K562 (cell line): ENCODE measurements at regions not wholly inside any gene's neighbourhood (a gene's known extent, or its start where the extent isn't known, plus 50 kb on each side); places are given as distances from the start of the nearest gene placed in this dataset.

ENCODE experiments used
- ATAC-seq: fragments of 200-7000 bp; cut with Tn5 transposase; 3 replicates; pipeline ENCODE4 v1.9.1; 2020; ENCODE audit warnings: moderate library complexity
- BruUV-seq: library from RNA; stranded (reverse); fragments of 400-500 nt; replicated peaks from 2 replicates; lab custom pipeline; 2021; lab: Mats Ljungman, UMichigan
- CTCF ChIA-PET: fragments of 300-600 bp; formaldehyde crosslinking; extraction: SDS; loops from one replicate; lab custom pipeline; 2021; ENCODE audit warnings: low intra/inter-chr PET ratio; lab: Yijun Ruan, JAX
- POLR2A ChIA-PET: fragments of 300-600, 350-650 bp; sonication (Branson Sonifier 250); formaldehyde crosslinking; extraction: SDS; loops from one replicate; lab custom pipeline; 2021; ENCODE audit warnings: antibody characterized with exemption, inconsistent platforms; lab: Yijun Ruan, JAX
- DNase-seq, 4 experiments: peaks; one replicate each; pipeline versions ENCODE4 v3.0.0 to v3.0.0-alpha.2; 2011 to 2018; ENCODE audit warnings: low spot score in 3 of 4, mixed read lengths in 3 of 4; ENCODE audit errors: extremely low read depth in 1 of 4
- FAIRE-seq: peaks from 2 replicates; lab custom pipeline; 2011; peaks lifted over from hg19 to GRCh38; lab: Jason Lieb, UNC
- H2AFZ ChIP-seq: 2 replicates; pipeline ENCODE4 v1.6.0; 2011; ENCODE audit warnings: low read depth, low read length, control low read depth, inconsistent platforms
- H3K27ac ChIP-seq: fragments of 200-600 bp; 3 replicates; pipeline ENCODE4 v1.8.0; 2011; ENCODE audit warnings: low read depth, mild to moderate bottlenecking, control low read depth, inconsistent platforms, low read length, moderate library complexity, mixed read lengths; ENCODE audit errors: extremely low read depth
- H3K27me3 ChIP-seq, 2 experiments: fragments of 300-600 bp in 1 of 2; 2 replicates in 1 of 2; 3 replicates in 1 of 2; pipeline versions ENCODE4 v1.6.0 to v1.8.0; 2011; ENCODE audit warnings: inconsistent platforms in 2 of 2, low read length in 2 of 2, mild to moderate bottlenecking in 1 of 2, mixed read lengths in 1 of 2, moderate library complexity in 1 of 2; ENCODE audit not compliant: control insufficient read depth in 2 of 2, insufficient read depth in 2 of 2
- H3K36me3 ChIP-seq: fragments of 300-600 bp; 3 replicates; pipeline ENCODE4 v1.8.0; 2011; ENCODE audit warnings: mild to moderate bottlenecking, low read length, inconsistent platforms; ENCODE audit not compliant: control insufficient read depth, insufficient read depth
- H3K4me1 ChIP-seq, 2 experiments: fragments of 200-600 bp in 1 of 2; replicated peaks in 1 of 2; 2 replicates in 1 of 2; 3 replicates in 1 of 2; pipeline versions ENCODE4 v1.5.1 to v1.8.0; 2011; ENCODE audit warnings: inconsistent platforms in 2 of 2, low read length in 2 of 2, mild to moderate bottlenecking in 1 of 2, mixed read lengths in 1 of 2, moderate library complexity in 1 of 2; ENCODE audit not compliant: control insufficient read depth in 2 of 2, insufficient read depth in 2 of 2
- H3K4me2 ChIP-seq: 2 replicates; pipeline ENCODE4 v1.6.1; 2011; ENCODE audit warnings: low read length, control low read depth, inconsistent platforms, mixed read lengths; ENCODE audit not compliant: insufficient read depth
- H3K4me3 ChIP-seq: fragments of 200-600 bp; sonication (generic), shearing (Covaris generic); 2 replicates; pipeline ENCODE4 v1.5.1; 2016; ENCODE audit warnings: control low read depth, inconsistent platforms
- H3K79me2 ChIP-seq: fragments of 200-600 bp; 3 replicates; pipeline ENCODE4 v1.8.0; 2011; ENCODE audit warnings: low read length, inconsistent platforms; ENCODE audit not compliant: control insufficient read depth, insufficient read depth
- H3K9ac ChIP-seq, 2 experiments: 2 replicates each; pipeline versions ENCODE4 v1.6.0 to v1.6.1; 2011; ENCODE audit warnings: low read depth in 2 of 2, low read length in 2 of 2, control low read depth in 1 of 2, inconsistent platforms in 1 of 2, mild to moderate bottlenecking in 1 of 2, mixed read lengths in 1 of 2; ENCODE audit not compliant: insufficient read depth in 1 of 2
- H3K9me1 ChIP-seq: one replicate; pipeline ENCODE4 v1.6.0; 2011; ENCODE audit warnings: inconsistent platforms, mild to moderate bottlenecking, low read length, moderate library complexity; ENCODE audit not compliant: control insufficient read depth, insufficient read depth
- H3K9me3 ChIP-seq: replicated peaks from 2 replicates; pipeline ENCODE4 v1.5.1; 2011; ENCODE audit warnings: low read depth, low read length, inconsistent platforms; ENCODE audit not compliant: control insufficient read depth, insufficient read depth
- H4K20me1 ChIP-seq: replicated peaks from 2 replicates; pipeline ENCODE4 v1.6.1; 2011; ENCODE audit warnings: low read length, inconsistent platforms, mixed read lengths; ENCODE audit not compliant: control insufficient read depth, insufficient read depth
- BHLHE40 ChIP-seq: IDR thresholded peaks from 2 replicates; pipeline ENCODE4 v1.6.1; 2011; ENCODE audit warnings: low read length, improper control_type of control experiment
- HMG20A ChIP-seq: fragments of 450-650 bp; formaldehyde crosslinking; conservative IDR thresholded peaks from 2 replicates; pipeline ENCODE4 v1.4.0; 2020; ENCODE audit warnings: mild to moderate bottlenecking, mixed read lengths
- PCBP1 ChIP-seq: fragments of 200-400 bp; formaldehyde crosslinking; IDR thresholded peaks from 2 replicates; pipeline ENCODE4 v1.6.1; 2018; ENCODE audit warnings: mild to moderate bottlenecking, low read depth, low read length; ENCODE audit not compliant: poor library complexity, severe bottlenecking
- SMARCB1 ChIP-seq: IDR thresholded peaks from 2 replicates; pipeline ENCODE4 v1.6.1; 2011; ENCODE audit warnings: improper control_type of control experiment, low read depth; ENCODE audit not compliant: insufficient read length
- ZFP30 ChIP-seq: fragments of 250-450 bp; sonication (Bioruptor Pico); IDR thresholded peaks from 2 replicates; pipeline ENCODE4 v1.8.0; 2022; ENCODE audit warnings: moderate library complexity, mild to moderate bottlenecking, inconsistent platforms, borderline replicate concordance
- WGBS: fragments of 100-300 bp; shearing (Covaris generic); methylation state at CpG from one replicate; pipeline ENCODE4 v1.1.6; 2016; ENCODE audit warnings: low coverage, mixed read lengths; ENCODE audit not compliant: insufficient coverage; ENCODE audit errors: missing lambda C conversion rate; 5-methylcytosine and 5-hydroxymethylcytosine counted together
- in situ Hi-C: fragments of 300-500 bp; cut with MboI; formaldehyde crosslinking; loops from 4 replicates; pipeline ENCODE4 v1.15.0; 2018; ENCODE audit warnings: inconsistent platforms, mixed read lengths
- intact Hi-C: fragments of 100-400 bp; cut with micrococcal nuclease; formaldehyde crosslinking; loops from 2 replicates; pipeline ENCODE4 v1.14.2; 2022
- TF ChIP-seq, protein P1 (sequence below): sonication (generic); formaldehyde crosslinking; IDR thresholded peaks from 2 replicates; pipeline ENCODE4 v1.8.1; 2022; ENCODE audit warnings: missing genetic modification reagents
- TF ChIP-seq, protein P2 (sequence below): sonication (generic); formaldehyde crosslinking; IDR thresholded peaks from 2 replicates; pipeline ENCODE4 v1.8.0; 2022; ENCODE audit warnings: missing genetic modification reagents, mild to moderate bottlenecking, borderline replicate concordance

DNA sequence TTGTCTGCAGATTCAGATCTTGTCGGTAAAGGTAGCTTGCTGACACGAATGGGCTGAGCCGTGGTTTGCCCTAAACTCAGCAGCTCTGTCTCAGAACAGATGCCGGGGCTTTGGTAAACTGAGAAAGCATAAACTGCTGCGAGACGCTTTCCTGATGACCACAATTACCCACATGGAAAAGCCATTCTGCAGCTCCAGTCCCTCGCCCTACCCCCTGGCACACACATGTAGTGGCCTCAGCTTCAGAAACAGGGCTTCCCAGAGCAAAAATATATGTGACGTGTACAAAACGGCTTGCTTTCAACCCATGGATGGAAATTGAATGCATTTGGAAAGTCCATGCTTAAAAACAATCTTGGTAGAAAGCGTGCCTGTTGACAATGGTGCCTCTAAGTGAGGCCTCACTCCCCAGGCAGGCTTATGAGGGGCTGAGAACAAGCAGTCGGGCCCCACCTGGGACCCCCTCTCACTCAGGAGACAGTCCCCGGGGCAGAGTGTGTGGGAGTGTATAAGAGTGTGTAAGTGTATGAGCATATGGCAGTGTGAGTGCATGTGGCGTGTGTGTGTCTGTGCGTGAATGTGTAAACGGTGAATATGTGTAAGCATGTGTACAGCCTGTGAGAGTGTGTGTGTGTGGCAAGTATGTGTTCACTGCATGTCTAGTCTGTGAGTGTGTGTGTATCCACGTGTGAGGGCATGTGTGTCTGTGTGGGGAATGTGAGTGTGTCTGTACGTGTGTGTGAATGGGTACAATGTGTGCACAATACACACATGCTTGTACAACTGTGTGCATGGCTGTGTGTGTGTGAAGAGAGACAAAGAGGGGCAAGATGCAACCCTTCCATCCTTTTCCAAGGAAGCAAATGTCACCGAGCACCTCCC is 88.2 kb upstream of the SMIM23 start (continued):
- TF ChIP-seq, protein P1, sequence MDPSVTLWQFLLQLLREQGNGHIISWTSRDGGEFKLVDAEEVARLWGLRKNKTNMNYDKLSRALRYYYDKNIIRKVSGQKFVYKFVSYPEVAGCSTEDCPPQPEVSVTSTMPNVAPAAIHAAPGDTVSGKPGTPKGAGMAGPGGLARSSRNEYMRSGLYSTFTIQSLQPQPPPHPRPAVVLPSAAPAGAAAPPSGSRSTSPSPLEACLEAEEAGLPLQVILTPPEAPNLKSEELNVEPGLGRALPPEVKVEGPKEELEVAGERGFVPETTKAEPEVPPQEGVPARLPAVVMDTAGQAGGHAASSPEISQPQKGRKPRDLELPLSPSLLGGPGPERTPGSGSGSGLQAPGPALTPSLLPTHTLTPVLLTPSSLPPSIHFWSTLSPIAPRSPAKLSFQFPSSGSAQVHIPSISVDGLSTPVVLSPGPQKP (CRISPR knock-in tag), result no peak
- TF ChIP-seq, all 486 proteins: peak for 0

DNA sequence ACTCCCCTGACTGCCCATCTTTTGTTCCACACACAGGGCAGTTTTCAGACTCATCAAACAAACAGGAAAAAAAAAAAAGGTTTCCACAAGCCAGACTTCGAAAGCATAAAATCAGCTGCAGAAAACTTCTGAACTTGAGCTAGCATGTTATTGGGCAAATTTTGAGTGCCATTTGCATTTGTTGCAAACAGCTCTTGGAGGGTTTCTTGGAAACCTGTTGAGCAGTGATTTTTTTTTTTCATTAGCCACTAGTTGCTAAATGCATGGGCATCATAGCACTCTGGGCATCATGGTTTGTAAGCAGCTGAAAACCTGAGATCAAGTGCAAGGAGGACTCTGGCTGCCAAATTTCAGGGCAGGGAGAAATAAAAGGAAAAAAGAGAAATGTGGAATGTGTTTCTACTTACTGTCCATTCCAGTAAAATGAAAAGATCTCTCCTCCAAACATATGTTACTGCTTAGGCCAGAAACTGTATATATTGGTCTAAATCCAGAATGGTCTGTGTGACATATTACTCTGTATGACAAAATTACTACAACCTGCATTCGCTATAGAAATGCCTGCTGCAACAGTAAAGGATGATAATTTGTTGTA is 85.2 kb upstream of the SMIM23 start:
- 0% methylated on average over 2 of the region's 2 CpGs for WGBS
- no TSS peak for BruUV-seq
- Histone ChIP-seq H3K27me3 (peaks cover 17 to 68% of the 10 kb centered on the region in 2 experiments), H4K20me1 (0 out of 2 replicates have a peak, but pooled peaks cover 5% of the 10 kb centered on the region), H3K9me1 (no peaks in the 10 kb centered on the region), H3K9me3 (no peaks in the 10 kb centered on the region), H3K4me1 (no peaks in the 10 kb centered on the region), H3K4me3 (no peak overlapping the region), H3K79me2 (no peaks in the 10 kb centered on the region), H2AFZ (no peak overlapping the region), H3K9ac (no peak overlapping the region), H3K27ac (no peak overlapping the region), H3K36me3 (no peaks in the 10 kb centered on the region), H3K4me2 (no peak overlapping the region)
- ATAC-seq, result no peak
- TF ChIP-seq PCBP1, result no peak
- TF ChIP-seq BHLHE40, result no peak
- TF ChIP-seq, protein P2, sequence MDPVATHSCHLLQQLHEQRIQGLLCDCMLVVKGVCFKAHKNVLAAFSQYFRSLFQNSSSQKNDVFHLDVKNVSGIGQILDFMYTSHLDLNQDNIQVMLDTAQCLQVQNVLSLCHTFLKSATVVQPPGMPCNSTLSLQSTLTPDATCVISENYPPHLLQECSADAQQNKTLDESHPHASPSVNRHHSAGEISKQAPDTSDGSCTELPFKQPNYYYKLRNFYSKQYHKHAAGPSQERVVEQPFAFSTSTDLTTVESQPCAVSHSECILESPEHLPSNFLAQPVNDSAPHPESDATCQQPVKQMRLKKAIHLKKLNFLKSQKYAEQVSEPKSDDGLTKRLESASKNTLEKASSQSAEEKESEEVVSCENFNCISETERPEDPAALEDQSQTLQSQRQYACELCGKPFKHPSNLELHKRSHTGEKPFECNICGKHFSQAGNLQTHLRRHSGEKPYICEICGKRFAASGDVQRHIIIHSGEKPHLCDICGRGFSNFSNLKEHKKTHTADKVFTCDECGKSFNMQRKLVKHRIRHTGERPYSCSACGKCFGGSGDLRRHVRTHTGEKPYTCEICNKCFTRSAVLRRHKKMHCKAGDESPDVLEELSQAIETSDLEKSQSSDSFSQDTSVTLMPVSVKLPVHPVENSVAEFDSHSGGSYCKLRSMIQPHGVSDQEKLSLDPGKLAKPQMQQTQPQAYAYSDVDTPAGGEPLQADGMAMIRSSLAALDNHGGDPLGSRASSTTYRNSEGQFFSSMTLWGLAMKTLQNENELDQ (CRISPR knock-in tag), result no peak
- no peak for TF ChIP-seq SMARCB1
- TF ChIP-seq HMG20A (CRISPR knock-in tag), result no peak
- TF ChIP-seq ZFP30, result no peak
- intact Hi-C loops, result no loop called here
- DNase-seq, result no peak
- in situ Hi-C loops, result no loop called here
- POLR2A ChIA-PET, result no interaction called here
- CTCF ChIA-PET, result no interaction called here
- no peak for FAIRE-seq
